ENCODE measurements at regions not wholly inside any gene's neighbourhood (a gene's known extent, or its start where the extent isn't known, plus 50 kb on each side); places are given as distances from the start of the nearest gene placed in this dataset.

DNA sequence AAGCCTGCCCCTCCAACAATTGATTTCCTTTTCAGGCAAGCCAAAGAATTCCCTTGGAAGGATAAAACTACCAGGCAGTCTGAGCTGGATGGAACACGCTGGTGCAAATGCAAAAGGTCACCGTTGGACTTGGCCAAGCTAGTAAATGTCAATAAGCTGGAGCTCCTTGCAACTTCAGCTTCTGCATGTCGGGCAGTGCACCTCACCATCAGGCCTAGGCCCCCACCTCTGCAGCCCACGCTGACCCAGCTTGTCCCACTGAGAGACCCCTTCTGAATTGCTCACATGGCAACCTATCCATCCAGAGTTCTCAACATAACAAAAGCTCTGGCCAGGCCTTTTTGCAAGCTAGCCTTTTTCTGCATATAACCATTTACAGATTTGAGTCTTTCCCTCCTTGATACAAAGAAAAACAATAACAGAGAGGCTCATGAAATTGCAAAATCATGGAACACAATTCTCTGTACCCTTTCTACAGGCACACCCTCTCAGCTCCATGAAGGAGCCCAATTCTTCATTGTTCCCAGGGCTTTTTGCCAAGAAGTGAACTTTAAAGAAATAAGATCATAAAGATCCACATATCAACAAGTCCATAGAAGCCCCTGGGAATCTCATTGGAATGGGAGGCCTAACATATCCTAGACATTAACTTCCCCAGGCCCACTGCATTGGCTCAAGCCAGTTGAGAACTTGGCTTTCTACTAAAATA, 123.9 kb upstream of the SLIT3 start:
- Histone ChIP-seq H3K27ac (no peak overlapping the region), H3K9me3 (no peaks in the 10 kb centered on the region), H3K36me3 (no peaks in the 10 kb centered on the region), H3K4me3 (no peak overlapping the region), H3K27me3 (no peaks in the 10 kb centered on the region), H3K4me1 (peaks cover 0 to 9% (median 0%) of the 10 kb centered on the region in 3 donors)
- TF ChIP-seq CTCF (IDR thresholded peaks at IDR 0.05) (no peak), POLR2AphosphoS5 (IDR thresholded peaks at IDR 0.05) (no peak), EP300 (IDR thresholded peaks at IDR 0.05) (no peak), POLR2A (IDR thresholded peaks at IDR 0.05) (no peak)
- ATAC-seq, result no peak
- WGBS, 2 donors (ENCODE audit: low coverage in 1 of 2), result 76 to 90% methylated on average over 4 of the region's 4 CpGs

- H3K27me3 ChIP-seq, result no peaks in the 10 kb centered on the region
- H3K4me1 ChIP-seq, result peaks cover 0 to 8% (median 0%) of the 10 kb centered on the region in 3 donors
- H3K4me3 ChIP-seq, result no peak overlapping the region
- H3K27ac ChIP-seq, result no peak overlapping the region
- TF ChIP-seq CTCF (IDR thresholded peaks at IDR 0.05) (no peak), POLR2AphosphoS5 (IDR thresholded peaks at IDR 0.05) (no peak), POLR2A (IDR thresholded peaks at IDR 0.05) (no peak), EP300 (IDR thresholded peaks at IDR 0.05) (no peak)
- 64 to 90% methylated on average over 1 to 2 of the region's 2 CpGs for WGBS, 2 donors (ENCODE audit: low coverage in 1 of 2)
- no peaks in the 10 kb centered on the region for H3K9me3 ChIP-seq
- ATAC-seq, result no peak
- no peaks in the 10 kb centered on the region for H3K36me3 ChIP-seq
Observed at GRCh38 chr5:169424279-169424655, 123.3 kb upstream of the SLIT3 start.

GRCh38 chr5:169423580-169424278, 122.8 kb upstream of the SLIT3 start:
- no peaks in the 10 kb centered on the region for H3K27me3 ChIP-seq
- H3K36me3 ChIP-seq, result no peaks in the 10 kb centered on the region
- no peak overlapping the region for H3K27ac ChIP-seq
- H3K9me3 ChIP-seq, result no peaks in the 10 kb centered on the region
- WGBS, 2 donors (ENCODE audit: low coverage in 1 of 2), result 73% methylated on average over 3 of the region's 3 CpGs; no CpG with 5 or more reads in 1 of the 2 donors
- no peak overlapping the region for H3K4me3 ChIP-seq
- peaks cover 0 to 5% (median 0%) of the 10 kb centered on the region in 3 donors for H3K4me1 ChIP-seq
- TF ChIP-seq POLR2A (IDR thresholded peaks at IDR 0.05) (no peak), CTCF (IDR thresholded peaks at IDR 0.05) (no peak), POLR2AphosphoS5 (IDR thresholded peaks at IDR 0.05) (no peak), EP300 (IDR thresholded peaks at IDR 0.05) (no peak)
- ATAC-seq, result no peak

- Histone ChIP-seq H3K9me3 (no peaks in the 10 kb centered on the region), H3K36me3 (no peaks in the 10 kb centered on the region), H3K27ac (no peak overlapping the region), H3K27me3 (no peaks in the 10 kb centered on the region), H3K4me1 (peaks cover 0 to 5% (median 0%) of the 10 kb centered on the region in 3 donors), H3K4me3 (no peak overlapping the region)
- WGBS, 2 donors (ENCODE audit: low coverage in 1 of 2), result 90 to 91% methylated on average over 2 to 3 of the region's 3 CpGs
- TF ChIP-seq CTCF (IDR thresholded peaks at IDR 0.05) (no peak), EP300 (IDR thresholded peaks at IDR 0.05) (no peak), POLR2AphosphoS5 (IDR thresholded peaks at IDR 0.05) (no peak), POLR2A (IDR thresholded peaks at IDR 0.05) (no peak)
- no peak for ATAC-seq
Observed at GRCh38 chr5:169422087-169422486, 121.1 kb upstream of the SLIT3 start.

GRCh38 chr5:169421677-169422076, 120.7 kb upstream of the SLIT3 start:
- Histone ChIP-seq H3K27me3 (no peaks in the 10 kb centered on the region), H3K4me3 (no peak overlapping the region), H3K27ac (no peak overlapping the region), H3K36me3 (no peaks in the 10 kb centered on the region), H3K9me3 (no peaks in the 10 kb centered on the region), H3K4me1 (peaks cover 0 to 5% (median 0%) of the 10 kb centered on the region in 3 donors)
- 73 to 79% methylated on average over 2 of the region's 2 CpGs for WGBS, 2 donors (ENCODE audit: low coverage in 1 of 2)
- TF ChIP-seq EP300 (IDR thresholded peaks at IDR 0.05) (no peak), CTCF (IDR thresholded peaks at IDR 0.05) (no peak), POLR2AphosphoS5 (IDR thresholded peaks at IDR 0.05) (no peak), POLR2A (IDR thresholded peaks at IDR 0.05) (no peak)
- ATAC-seq, result no peak

Measured in gastroesophageal sphincter (tissue), 4 donors.